Breast epithelium (tissue), 3 donors: ENCODE measurements at regions not wholly inside any gene's neighbourhood (a gene's known extent, or its start where the extent isn't known, plus 50 kb on each side); places are given as distances from the start of the nearest gene placed in this dataset.

Experiments
- POLR2A ChIP-seq: fragments of 450-650 bp; IDR thresholded peaks from one replicate; pipeline ENCODE4 v1.6.1; 2016; ENCODE audit warnings: antibody characterized with exemption, mild to moderate bottlenecking, moderate library complexity
- POLR2AphosphoS5 ChIP-seq, 3 donors: sonication (generic); formaldehyde crosslinking; IDR thresholded peaks; one replicate each; pipeline ENCODE4 v1.6.1; 2017; ENCODE audit warnings: antibody characterized with exemption in 3 of 3
- TF ChIP-seq, protein P1 (sequence below), 3 donors: fragments of 450-650 bp; IDR thresholded peaks; one replicate each; pipeline ENCODE4 v1.5.1; 2016 to 2017; ENCODE audit warnings: antibody characterized with exemption in 3 of 3, mild to moderate bottlenecking in 3 of 3, moderate library complexity in 3 of 3

GRCh38 chr21:33126569-33126968 lies 56.6 kb downstream of the OLIG1 start:
- TF ChIP-seq, protein P1, sequence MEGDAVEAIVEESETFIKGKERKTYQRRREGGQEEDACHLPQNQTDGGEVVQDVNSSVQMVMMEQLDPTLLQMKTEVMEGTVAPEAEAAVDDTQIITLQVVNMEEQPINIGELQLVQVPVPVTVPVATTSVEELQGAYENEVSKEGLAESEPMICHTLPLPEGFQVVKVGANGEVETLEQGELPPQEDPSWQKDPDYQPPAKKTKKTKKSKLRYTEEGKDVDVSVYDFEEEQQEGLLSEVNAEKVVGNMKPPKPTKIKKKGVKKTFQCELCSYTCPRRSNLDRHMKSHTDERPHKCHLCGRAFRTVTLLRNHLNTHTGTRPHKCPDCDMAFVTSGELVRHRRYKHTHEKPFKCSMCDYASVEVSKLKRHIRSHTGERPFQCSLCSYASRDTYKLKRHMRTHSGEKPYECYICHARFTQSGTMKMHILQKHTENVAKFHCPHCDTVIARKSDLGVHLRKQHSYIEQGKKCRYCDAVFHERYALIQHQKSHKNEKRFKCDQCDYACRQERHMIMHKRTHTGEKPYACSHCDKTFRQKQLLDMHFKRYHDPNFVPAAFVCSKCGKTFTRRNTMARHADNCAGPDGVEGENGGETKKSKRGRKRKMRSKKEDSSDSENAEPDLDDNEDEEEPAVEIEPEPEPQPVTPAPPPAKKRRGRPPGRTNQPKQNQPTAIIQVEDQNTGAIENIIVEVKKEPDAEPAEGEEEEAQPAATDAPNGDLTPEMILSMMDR (IDR thresholded peaks at IDR 0.05): no peak
- TF ChIP-seq POLR2A (no peak), POLR2AphosphoS5 (IDR thresholded peaks at IDR 0.05) (no peak)
